Tibial nerve (tissue), 3 donors: ENCODE measurements at regions not wholly inside any gene's neighbourhood (a gene's known extent, or its start where the extent isn't known, plus 50 kb on each side); places are given as distances from the start of the nearest gene placed in this dataset.

Source experiments
- POLR2A ChIP-seq, 2 donors: fragments of 450-650 bp; IDR thresholded peaks; one replicate each; pipeline ENCODE4 v1.6.1; 2017; ENCODE audit warnings: antibody characterized with exemption in 2 of 2, mild to moderate bottlenecking in 2 of 2, moderate library complexity in 2 of 2
- TF ChIP-seq, protein P1 (sequence below), 5 experiments: fragments of 200-600 bp in 3 of 5; fragments of 450-650 bp in 2 of 5; sonication (generic) in 3 of 5; IDR thresholded peaks; one replicate each; pipeline ENCODE4 v1.5.1; 2016 to 2019; ENCODE audit warnings: antibody characterized with exemption in 5 of 5, mild to moderate bottlenecking in 3 of 5, moderate library complexity in 2 of 5

DNA sequence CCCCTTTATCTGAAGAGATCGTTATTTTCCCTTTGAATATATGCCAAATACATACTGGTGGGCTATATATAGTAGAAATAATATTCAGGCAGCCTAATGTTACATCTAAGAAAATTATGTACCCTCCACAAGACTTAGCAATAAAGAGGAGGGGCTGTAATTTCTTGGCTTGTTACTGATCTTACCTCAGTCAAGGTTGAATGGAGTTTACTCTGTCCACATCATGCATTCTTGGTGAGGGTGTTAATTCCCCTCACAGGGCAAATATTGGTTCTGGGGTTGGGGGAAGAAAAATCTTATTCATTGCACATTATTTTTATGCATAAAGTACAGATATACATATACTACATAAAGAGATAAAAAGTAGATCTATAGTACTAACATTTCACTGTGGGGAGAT, 145.8 kb upstream of the ANK3 start:
- no peak for TF ChIP-seq POLR2A (IDR thresholded peaks at IDR 0.05)
- TF ChIP-seq, protein P1, sequence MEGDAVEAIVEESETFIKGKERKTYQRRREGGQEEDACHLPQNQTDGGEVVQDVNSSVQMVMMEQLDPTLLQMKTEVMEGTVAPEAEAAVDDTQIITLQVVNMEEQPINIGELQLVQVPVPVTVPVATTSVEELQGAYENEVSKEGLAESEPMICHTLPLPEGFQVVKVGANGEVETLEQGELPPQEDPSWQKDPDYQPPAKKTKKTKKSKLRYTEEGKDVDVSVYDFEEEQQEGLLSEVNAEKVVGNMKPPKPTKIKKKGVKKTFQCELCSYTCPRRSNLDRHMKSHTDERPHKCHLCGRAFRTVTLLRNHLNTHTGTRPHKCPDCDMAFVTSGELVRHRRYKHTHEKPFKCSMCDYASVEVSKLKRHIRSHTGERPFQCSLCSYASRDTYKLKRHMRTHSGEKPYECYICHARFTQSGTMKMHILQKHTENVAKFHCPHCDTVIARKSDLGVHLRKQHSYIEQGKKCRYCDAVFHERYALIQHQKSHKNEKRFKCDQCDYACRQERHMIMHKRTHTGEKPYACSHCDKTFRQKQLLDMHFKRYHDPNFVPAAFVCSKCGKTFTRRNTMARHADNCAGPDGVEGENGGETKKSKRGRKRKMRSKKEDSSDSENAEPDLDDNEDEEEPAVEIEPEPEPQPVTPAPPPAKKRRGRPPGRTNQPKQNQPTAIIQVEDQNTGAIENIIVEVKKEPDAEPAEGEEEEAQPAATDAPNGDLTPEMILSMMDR (IDR thresholded peaks at IDR 0.05): no peak
